RWPE1 (cell line): ENCODE measurements at regions not wholly inside any gene's neighbourhood (a gene's known extent, or its start where the extent isn't known, plus 50 kb on each side); places are given as distances from the start of the nearest gene placed in this dataset.

ENCODE experiments used
- CTCF ChIA-PET: fragments of 350-600 bp; sonication (Branson Sonifier 250); formaldehyde crosslinking; extraction: SDS; loops from one replicate; lab custom pipeline; 2021; lab: Yijun Ruan, JAX
- POLR2A ChIA-PET: fragments of 400-600 bp; formaldehyde crosslinking; extraction: SDS; loops from one replicate; lab custom pipeline; 2020; ENCODE audit warnings: antibody characterized with exemption; ENCODE audit not compliant: low non-redundant PET; lab: Yijun Ruan, JAX
- DNase-seq: peaks from one replicate; pipeline ENCODE4 v3.0.0; 2012; ENCODE audit warnings: low spot score
- H3K27ac ChIP-seq: fragments of 450-650 bp; 2 replicates; pipeline ENCODE4 v1.5.1; 2017
- CTCF ChIP-seq: fragments of 450-650 bp; conservative IDR thresholded peaks from 2 replicates; pipeline ENCODE4 v1.5.1; 2017; ENCODE audit warnings: low read depth, mild to moderate bottlenecking

GRCh38 chr10:129335396-129335795 lies 131.6 kb upstream of the MGMT start:
- POLR2A ChIA-PET: no interaction called here
- DNase-seq: no peak
- CTCF ChIA-PET: no interaction called here

GRCh38 chr10:129335942-129336341 lies 131.1 kb upstream of the MGMT start:
- no peak for DNase-seq
- no peak for TF ChIP-seq CTCF
- ChIA-PET POLR2A (no interaction called here), CTCF (interaction anchor here (0.6 kb wide), 1 partner anchor 267 kb away, joined by 3 read pairs; no protein-coding TSS in a partner anchor)
- H3K27ac ChIP-seq: no peak overlapping the region

More at GRCh38 chr10:129335396-129335795, 131.6 kb upstream of the MGMT start:
- no peak overlapping the region for H3K27ac ChIP-seq
- TF ChIP-seq CTCF: no peak

DNA sequence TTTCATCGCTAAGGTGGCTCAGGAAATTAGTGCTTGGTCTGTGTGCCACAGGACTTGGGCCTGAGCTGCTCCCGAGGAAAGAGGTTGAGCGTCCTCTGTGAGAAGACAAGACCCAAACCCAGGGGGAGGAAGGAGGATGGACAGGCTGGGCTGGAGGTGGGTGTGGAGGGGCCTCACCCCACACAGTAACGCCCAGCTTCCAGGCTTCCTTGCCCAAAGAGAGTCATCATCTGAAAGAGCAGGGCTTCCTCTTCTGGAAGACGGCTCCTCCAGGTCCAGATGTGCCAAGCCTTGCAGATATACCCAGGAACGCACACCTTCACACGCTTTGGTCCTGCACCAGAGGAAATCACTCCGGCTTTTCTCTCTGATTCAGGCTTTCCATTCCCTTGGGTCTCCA lies 127.8 kb upstream of the MGMT start:
- no peak overlapping the region for H3K27ac ChIP-seq
- POLR2A ChIA-PET: no interaction called here
- no peak for DNase-seq
- TF ChIP-seq CTCF: no peak
- CTCF ChIA-PET: no interaction called here

DNA sequence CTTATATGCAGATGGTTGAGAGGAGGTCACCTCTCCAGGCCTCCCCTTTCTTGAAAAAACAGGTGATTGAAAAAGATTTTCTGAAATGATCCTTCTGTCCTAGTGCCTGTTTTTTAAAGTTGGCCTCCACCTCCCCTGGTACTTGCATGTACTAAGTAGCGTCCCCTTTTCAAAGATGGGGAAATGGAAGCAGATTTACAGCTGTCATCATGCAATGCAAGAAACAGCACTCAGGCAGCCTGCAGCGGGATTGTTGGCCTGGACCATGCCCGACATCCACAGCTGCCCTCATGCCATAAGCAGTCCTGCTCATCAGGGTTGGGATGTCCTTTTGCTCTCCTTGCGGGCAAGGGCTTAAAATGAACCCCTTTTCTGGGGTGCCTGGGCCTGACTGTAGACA lies 127.2 kb upstream of the MGMT start:
- ChIA-PET POLR2A (no interaction called here), CTCF (no interaction called here)
- DNase-seq: no peak
- TF ChIP-seq CTCF: no peak
- H3K27ac ChIP-seq: no peak overlapping the region

- no peak for DNase-seq
- no peak overlapping the region for H3K27ac ChIP-seq
- no peak for TF ChIP-seq CTCF
- POLR2A ChIA-PET: no interaction called here
- CTCF ChIA-PET: no interaction called here
Observed at GRCh38 chr10:129341087-129341486, 126.0 kb upstream of the MGMT start.

- ChIA-PET CTCF (no interaction called here), POLR2A (no interaction called here)
- no peak for DNase-seq
- H3K27ac ChIP-seq: no peak overlapping the region
- TF ChIP-seq CTCF: no peak
Observed at GRCh38 chr10:129342385-129342784, 124.7 kb upstream of the MGMT start.

DNA sequence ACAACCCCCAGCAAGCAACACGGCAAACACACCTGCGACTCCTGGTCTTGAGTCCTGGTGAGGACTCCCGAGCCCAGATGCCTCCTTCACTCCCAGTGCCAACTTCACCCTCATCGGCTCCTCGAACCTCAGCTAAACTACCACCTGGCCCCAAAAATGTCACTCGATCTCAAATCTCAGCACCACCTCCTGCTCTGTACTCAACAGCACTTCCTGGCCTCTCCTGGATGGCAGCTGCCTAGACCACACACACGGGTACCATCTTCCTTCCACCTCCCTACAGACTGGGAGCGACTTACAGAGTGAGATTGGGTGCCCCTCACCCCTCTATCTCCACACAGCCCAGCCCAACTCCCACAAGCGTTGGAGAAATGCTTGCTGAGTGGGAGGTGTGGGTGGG lies 123.9 kb upstream of the MGMT start:
- TF ChIP-seq CTCF: no peak
- no peak for DNase-seq
- CTCF ChIA-PET: no interaction called here
- POLR2A ChIA-PET: no interaction called here
- no peak overlapping the region for H3K27ac ChIP-seq
